GM12875 (cell line): ENCODE measurements at regions not wholly inside any gene's neighbourhood (a gene's known extent, or its start where the extent isn't known, plus 50 kb on each side); places are given as distances from the start of the nearest gene placed in this dataset.

Experiments
- H3K4me3 ChIP-seq: one replicate; pipeline ENCODE4 v1.5.1; 2011; ENCODE audit warnings: low read depth, low read length, control low read depth
- TF ChIP-seq, protein P1 (sequence below): IDR thresholded peaks from 2 replicates; pipeline ENCODE4 v1.5.1; 2011; ENCODE audit warnings: low read depth, mild to moderate bottlenecking, control low read depth, inconsistent platforms, low read length, moderate library complexity, borderline replicate concordance; ENCODE audit not compliant: insufficient read depth

DNA sequence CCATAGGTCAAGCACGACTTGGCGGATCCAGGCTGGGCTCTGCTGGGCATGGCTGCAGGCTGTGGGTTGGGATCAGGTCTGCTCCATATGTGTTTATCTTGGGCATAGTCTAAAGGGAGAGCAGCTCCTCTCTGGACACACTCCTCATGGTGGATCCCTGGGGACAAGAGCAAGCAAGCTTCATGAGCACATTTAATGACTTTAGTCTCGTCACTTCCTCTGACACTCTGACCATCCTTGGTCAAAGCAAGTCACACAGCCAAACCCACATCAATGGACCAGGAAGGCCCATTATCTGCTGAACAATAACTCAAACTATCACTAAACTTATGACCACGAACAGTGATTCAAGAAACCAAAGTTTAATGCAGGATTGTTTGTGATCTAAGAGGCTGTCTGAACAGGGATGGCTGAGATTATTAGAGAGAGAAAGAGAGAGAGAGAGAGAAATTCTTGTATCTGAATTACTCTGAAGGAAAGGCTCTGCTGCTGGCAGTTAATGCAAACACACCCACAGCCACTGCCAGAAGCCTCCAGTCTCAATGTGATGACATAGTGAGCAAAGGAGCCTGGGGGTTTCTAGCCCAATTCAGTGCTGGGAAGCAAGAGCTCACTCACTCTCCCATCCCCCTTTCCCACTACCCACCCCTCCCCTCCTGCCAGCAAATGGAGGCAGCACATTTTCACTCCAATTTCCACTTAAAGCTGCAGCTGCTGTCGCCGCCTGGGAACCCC lies 490.2 kb upstream of the SULF2 start:
- no peak overlapping the region for H3K4me3 ChIP-seq
- TF ChIP-seq, protein P1, sequence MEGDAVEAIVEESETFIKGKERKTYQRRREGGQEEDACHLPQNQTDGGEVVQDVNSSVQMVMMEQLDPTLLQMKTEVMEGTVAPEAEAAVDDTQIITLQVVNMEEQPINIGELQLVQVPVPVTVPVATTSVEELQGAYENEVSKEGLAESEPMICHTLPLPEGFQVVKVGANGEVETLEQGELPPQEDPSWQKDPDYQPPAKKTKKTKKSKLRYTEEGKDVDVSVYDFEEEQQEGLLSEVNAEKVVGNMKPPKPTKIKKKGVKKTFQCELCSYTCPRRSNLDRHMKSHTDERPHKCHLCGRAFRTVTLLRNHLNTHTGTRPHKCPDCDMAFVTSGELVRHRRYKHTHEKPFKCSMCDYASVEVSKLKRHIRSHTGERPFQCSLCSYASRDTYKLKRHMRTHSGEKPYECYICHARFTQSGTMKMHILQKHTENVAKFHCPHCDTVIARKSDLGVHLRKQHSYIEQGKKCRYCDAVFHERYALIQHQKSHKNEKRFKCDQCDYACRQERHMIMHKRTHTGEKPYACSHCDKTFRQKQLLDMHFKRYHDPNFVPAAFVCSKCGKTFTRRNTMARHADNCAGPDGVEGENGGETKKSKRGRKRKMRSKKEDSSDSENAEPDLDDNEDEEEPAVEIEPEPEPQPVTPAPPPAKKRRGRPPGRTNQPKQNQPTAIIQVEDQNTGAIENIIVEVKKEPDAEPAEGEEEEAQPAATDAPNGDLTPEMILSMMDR = no peak

DNA sequence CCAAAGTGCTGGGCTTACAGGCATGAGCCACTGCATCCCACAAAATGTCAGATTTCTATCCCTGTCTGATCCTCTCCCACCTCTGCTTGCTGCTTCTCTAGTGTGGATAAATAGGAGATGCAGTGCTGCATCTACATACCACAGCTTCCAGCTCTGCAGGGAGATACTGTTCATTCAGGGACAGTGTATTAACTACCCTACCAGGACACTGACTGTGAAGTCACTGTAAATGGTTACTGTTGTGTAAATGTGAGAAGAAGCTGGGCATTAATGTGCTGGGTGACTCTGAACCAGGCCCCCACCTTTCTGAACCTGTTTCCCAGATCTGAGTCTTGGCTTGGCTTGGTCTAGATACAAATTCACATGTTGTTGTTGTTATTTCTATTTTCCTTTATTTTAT lies 488.6 kb upstream of the SULF2 start:
- no peak overlapping the region for H3K4me3 ChIP-seq
- TF ChIP-seq, protein P1 = no peak

DNA sequence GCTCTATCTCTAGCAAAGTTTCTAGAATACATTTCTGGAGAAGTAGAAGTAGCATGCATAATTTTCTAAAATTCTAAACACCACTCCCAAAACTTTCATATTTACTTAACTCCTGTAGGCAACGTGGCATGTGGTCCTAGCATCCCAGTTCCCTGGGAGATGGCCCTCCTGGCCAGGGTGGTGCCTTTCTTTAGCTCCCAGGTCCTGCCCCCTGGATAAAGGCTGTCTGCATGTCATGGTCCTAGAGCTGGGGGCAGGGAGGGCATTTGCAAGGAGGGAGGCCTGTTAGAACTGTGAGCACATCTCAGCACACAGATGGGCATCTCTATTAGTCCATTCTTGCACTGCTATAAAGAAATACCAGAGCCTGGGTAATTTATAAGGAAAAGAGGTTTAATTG lies 485.6 kb upstream of the SULF2 start:
- TF ChIP-seq, protein P1 = no peak

DNA sequence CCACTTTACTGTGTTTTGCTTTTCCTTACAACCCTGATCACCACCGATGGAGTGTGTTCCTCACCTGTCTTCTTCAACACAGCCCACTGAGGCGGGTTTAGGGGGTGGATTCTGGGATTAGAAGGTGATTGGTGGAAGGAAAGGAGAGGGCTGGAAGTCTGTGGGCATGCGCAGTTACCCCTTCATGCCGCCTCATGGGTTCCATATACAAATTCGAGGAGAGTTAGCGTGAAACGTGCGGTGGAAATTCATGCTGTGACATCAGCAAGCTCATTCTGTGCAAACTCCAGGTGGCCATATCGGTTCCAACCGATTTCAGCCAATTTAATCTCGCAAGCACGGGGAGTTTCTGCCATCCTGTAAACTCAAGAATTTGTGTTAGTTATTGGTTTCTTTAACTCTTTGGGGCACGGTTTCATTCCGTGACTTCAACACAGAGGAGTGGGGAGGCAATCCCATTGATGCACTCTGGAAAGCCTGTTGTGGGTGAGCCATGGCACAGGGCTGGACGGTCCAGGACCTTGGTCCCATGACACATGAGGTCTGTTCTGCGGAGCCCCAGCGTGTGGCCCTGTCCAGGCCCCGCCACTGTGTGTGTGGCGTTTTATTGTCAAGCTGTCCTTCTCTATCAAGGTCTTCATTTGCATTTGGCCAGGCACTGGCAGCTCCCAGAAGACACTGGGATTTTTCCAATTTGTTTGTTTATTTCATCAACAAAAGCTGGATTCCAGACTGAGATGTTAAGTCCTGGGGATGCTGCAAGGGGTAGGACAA lies 482.8 kb upstream of the SULF2 start:
- H3K4me3 ChIP-seq = no peak overlapping the region
- TF ChIP-seq, protein P1 = no peak

More for the DNA sequence above, 485.6 kb upstream of the SULF2 start:
- no peak overlapping the region for H3K4me3 ChIP-seq

DNA sequence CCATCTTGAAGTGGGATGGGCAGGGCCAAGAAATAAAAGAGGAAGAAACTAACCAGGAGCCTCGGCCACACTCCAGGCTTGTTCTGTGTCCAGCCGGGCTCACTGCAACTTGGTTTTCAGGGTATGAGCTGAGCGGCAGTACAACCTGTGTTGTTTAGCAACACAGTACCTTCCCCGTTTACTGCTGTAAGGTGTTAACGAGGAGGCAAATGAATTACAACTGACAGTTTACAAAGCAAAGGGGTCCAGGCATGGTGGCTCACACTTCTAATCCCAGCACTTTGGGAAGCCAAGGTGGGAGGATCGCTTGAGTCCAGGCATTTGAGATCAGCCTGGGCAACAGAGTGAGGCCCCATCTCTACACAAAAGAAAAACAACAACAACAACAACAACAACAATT lies 481.3 kb upstream of the SULF2 start:
- no peak overlapping the region for H3K4me3 ChIP-seq
- TF ChIP-seq, protein P1 = no peak

DNA sequence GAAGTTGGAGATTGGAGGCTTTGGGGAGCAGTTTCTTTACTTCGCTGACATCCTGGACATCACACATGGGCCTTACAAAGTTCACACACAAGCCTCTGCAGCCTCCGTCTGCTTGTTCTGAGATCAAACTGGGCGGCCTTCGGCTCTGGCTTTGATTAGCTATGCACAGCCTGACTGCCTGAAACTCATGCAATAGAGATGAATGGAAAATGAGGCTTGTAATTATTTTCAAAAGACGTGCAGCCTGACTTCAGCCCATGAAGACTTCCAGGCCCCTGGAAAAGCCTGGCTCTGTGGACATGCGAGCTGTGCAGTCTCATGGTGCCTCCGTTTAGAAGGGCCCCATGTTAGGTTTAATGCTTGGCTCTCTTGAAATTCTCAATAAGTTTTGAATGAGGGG lies 480.5 kb upstream of the SULF2 start:
- TF ChIP-seq, protein P1 = no peak
- no peak overlapping the region for H3K4me3 ChIP-seq

DNA sequence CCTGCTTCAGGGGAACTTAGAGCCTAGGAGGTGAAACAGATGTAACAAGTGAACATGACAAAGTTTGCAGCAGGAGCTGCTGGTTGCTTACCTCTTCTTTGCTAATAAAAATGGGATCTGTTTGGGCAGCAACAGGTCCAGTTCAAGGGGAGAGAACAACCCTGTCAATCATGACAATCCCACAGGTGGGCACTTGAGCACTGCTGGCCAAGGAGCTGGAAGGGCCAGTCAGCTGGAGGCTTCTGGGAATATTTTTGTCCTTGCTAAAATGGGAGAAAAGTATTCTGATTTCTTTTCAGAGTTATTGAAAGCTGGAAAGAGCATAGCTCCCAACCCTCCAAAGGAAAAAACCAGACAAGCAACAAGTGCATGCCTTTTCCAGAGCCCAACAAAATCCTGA lies 477.7 kb upstream of the SULF2 start:
- TF ChIP-seq, protein P1 = no peak

More for the DNA sequence above, 477.7 kb upstream of the SULF2 start:
- no peak overlapping the region for H3K4me3 ChIP-seq
